ENCODE measurements at regions not wholly inside any gene's neighbourhood (a gene's known extent, or its start where the extent isn't known, plus 50 kb on each side); places are given as distances from the start of the nearest gene placed in this dataset.

- TF ChIP-seq CTCF (IDR thresholded peaks at IDR 0.05; ENCODE audit: low read depth, low read length, poor library complexity, severe bottlenecking) (no peak), EZH2phosphoT487 (IDR thresholded peaks at IDR 0.05; ENCODE audit: borderline replicate concordance, low read length) (no peak)
These were observed 87.4 kb upstream of the NFIA start for GRCh38 chr1:60994828-60995492.

Data from DOHH2 (cell line).